Right renal cortex interstitium (tissue), 3 donors: ENCODE measurements at regions not wholly inside any gene's neighbourhood (a gene's known extent, or its start where the extent isn't known, plus 50 kb on each side); places are given as distances from the start of the nearest gene placed in this dataset.

Source experiments
- DNase-seq, 3 donors: peaks; one replicate each; pipeline ENCODE4 v3.0.0-alpha.2; 2013; ENCODE audit warnings: low read depth in 3 of 3, low spot score in 2 of 3

GRCh38 chr6:93975159-93975558 is 555.8 kb upstream of the EPHA7 start:
- DNase-seq = no peak

GRCh38 chr6:93974332-93974731 is 555.0 kb upstream of the EPHA7 start:
- no peak for DNase-seq

- DNase-seq = no peak
These were observed 553.4 kb upstream of the EPHA7 start for GRCh38 chr6:93972791-93973190.

- DNase-seq = no peak
These were observed 551.3 kb upstream of the EPHA7 start for GRCh38 chr6:93970684-93971083.

GRCh38 chr6:93968126-93968525 is 548.8 kb upstream of the EPHA7 start:
- no peak for DNase-seq

GRCh38 chr6:93964926-93965325 is 545.6 kb upstream of the EPHA7 start:
- DNase-seq = no peak

DNA sequence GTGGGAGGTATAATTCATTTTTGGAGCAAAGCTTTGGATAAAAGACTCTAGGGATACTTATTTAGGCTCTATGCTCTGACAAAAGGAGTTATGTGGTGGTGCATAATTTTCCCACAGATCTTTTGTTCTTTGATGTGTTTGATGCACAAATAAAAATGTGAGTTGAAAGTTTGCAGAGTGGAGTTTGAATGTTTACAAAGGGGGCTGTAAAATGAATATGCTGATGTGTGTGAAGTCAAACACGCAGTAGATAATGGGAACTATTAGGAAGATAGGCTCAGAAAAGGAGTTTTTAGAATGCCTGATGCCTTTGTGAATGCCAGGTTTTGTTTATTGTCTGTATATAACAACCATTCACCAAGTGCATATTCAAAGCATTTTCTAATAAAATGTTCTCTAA is 545.0 kb upstream of the EPHA7 start:
- no peak for DNase-seq

DNA sequence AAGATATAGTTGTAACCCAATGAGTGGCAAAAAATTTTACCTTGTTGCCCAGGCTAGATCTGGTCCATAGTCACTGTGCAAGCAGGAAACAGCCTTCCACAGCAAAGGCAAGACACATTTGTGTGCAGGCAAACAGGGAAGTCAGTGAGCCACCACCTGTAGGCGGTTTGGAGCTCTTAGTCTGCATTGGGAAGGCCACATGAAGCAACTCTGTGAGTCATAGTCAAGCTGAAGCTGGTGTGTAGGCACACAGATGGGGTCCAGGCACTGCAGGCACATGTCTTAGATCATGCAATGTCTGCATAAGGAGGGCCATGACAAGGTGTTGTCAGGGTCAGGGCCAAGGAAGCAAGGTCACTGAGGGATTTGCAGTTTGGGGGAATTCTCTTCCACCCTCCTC is 543.2 kb upstream of the EPHA7 start:
- DNase-seq = no peak

- no peak for DNase-seq
These were observed 535.2 kb upstream of the EPHA7 start for GRCh38 chr6:93954584-93954983.

- DNase-seq = no peak
These were observed 524.3 kb upstream of the EPHA7 start for GRCh38 chr6:93943661-93944060.

GRCh38 chr6:93940381-93940780 is 521.0 kb upstream of the EPHA7 start:
- DNase-seq = no peak

GRCh38 chr6:93932175-93932574 is 512.8 kb upstream of the EPHA7 start:
- DNase-seq = no peak

GRCh38 chr6:93927731-93928130 is 508.4 kb upstream of the EPHA7 start:
- DNase-seq = no peak

GRCh38 chr6:93919365-93919764 is 500.0 kb upstream of the EPHA7 start:
- DNase-seq = no peak

GRCh38 chr6:93918258-93918657 is 498.9 kb upstream of the EPHA7 start:
- DNase-seq = no peak

GRCh38 chr6:93917216-93917615 is 497.9 kb upstream of the EPHA7 start:
- no peak for DNase-seq

DNA sequence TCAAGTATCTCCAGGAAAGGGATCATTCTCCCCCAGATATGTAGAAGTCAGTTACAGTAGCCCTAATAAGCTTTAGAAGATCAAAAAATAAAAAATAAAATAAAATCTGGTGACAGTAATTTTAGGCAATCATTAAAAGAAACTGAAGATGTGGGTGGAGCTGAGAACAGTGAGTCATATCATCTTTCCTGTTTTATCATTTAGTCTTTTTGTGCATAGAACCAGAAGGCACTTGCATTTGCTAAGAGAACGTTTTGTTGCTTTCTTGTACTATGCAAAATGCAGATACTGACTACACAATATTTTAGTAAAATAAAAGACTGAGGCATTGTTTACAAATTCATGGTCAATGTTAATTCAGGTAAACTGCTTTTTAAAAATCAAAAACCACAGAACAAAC is 497.4 kb upstream of the EPHA7 start:
- DNase-seq = no peak

- no peak for DNase-seq
These were observed 496.6 kb upstream of the EPHA7 start for GRCh38 chr6:93915961-93916360.

DNA sequence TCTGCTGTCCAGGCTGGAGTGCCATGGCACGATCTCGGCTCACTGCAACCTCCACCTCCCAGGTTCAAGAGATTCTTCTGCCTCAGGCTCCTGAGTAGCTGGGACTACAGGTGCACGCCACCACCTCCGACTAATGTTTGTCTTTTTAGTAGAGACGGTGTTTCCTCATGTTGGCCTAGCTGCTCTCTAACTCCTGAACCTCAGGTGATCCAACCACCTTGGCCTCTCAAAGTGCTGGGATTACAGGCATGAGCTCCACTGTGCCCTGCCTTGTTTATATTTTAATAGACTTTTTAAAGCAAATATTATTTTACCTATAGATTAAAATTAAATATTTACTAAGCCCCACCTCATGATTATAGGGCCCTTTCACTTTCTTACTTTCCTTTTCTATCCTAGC is 483.2 kb upstream of the EPHA7 start:
- no peak for DNase-seq

DNA sequence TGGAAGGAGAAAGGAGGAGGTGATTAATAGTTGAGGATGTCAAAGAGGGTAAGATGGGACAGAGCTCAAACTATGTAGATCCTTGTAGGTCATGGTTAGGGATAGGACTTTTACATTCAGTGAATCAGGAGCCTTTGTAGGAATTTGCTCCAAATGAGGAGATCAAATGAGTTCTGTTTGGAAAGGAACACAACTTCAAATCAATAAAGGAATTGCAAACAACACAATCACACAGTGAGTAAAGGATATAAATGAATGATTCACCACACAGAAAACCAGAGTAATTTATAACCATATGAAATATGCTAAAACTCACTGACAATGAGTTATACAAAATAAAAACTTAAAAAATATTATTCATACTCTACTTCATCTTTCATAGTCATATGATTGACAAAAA is 480.8 kb upstream of the EPHA7 start:
- DNase-seq = no peak

DNA sequence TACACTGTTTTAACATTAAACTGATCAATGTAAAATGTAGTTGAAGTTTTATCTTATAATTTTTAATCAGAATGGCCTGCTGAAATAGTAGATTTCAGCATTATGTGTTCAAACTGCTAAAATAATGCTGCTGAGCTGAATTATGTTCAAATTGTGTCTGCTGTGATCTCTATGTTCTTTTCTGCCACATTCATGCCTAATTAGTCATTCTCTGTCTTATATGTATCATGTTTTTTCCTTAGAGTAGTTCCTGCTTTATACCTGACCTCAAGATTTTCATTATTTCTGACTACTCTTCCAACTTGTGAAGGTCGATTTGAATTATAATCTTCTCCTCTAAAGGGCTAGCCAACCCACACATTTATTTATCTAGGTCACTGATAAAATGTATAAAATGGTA is 476.7 kb upstream of the EPHA7 start:
- no peak for DNase-seq

- no peak for DNase-seq
These were observed 475.2 kb upstream of the EPHA7 start for GRCh38 chr6:93894521-93894920.

- DNase-seq = no peak
These were observed 470.4 kb upstream of the EPHA7 start for GRCh38 chr6:93889713-93890112.

DNA sequence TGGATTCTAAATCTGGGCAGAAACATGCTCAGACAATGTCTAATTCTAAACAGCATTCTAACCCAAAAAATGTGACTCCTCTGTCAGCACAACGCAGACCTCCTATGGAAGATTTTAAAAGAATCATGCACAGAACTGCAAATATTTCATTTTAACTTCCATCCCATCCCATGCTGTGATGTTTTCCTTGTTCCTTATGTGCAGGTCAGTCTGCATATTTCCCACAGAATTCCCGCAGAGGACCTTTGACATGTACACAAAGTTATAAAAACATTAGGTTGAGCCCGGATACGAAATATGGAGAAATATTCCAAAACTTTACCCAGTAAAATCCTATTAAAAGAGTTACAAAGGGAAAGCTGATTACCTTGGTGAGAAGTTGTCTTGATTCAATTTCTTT is 467.1 kb upstream of the EPHA7 start:
- no peak for DNase-seq
